K562 (cell line): ENCODE measurements at regions not wholly inside any gene's neighbourhood (a gene's known extent, or its start where the extent isn't known, plus 50 kb on each side); places are given as distances from the start of the nearest gene placed in this dataset.

ENCODE experiments used
- ASH1L ChIP-seq: fragments of 450-650 bp; IDR thresholded peaks from 2 replicates; pipeline ENCODE4 v1.6.1; 2018; ENCODE audit warnings: borderline replicate concordance, mild to moderate bottlenecking, low read depth; ENCODE audit not compliant: partially characterized antibody
- ATF1 ChIP-seq, 2 experiments: fragments of 450-650 bp in 1 of 2; IDR thresholded peaks; 2 replicates each; pipeline ENCODE4 v1.6.1; 2016; ENCODE audit warnings: missing compliant biosample characterization in 1 of 2, missing genetic modification characterization in 1 of 2
- E2F6 ChIP-seq, 2 experiments: IDR thresholded peaks; 2 replicates each; pipeline ENCODE4 v1.6.1; 2011; ENCODE audit warnings: borderline replicate concordance in 1 of 2, control low read depth in 1 of 2, low read depth in 1 of 2, low read length in 1 of 2, mild to moderate bottlenecking in 1 of 2, mixed read lengths in 1 of 2, moderate library complexity in 1 of 2; ENCODE audit not compliant: insufficient read depth in 1 of 2, insufficient read length in 1 of 2, poor library complexity in 1 of 2, severe bottlenecking in 1 of 2; ENCODE audit errors: extremely low read depth in 1 of 2
- HOMEZ ChIP-seq: fragments of 250-450 bp; sonication (Bioruptor Pico); IDR thresholded peaks from 2 replicates; pipeline ENCODE4 v1.4.0; 2020; ENCODE audit warnings: mild to moderate bottlenecking, moderate library complexity
- KAT2B ChIP-seq: IDR thresholded peaks from one replicate; pipeline ENCODE4 v1.6.1; 2012; ENCODE audit warnings: low read depth, mild to moderate bottlenecking, control low read depth, inconsistent platforms, low read length, moderate library complexity
- MAX ChIP-seq: sonication (generic); formaldehyde crosslinking; IDR thresholded peaks from 2 replicates; pipeline ENCODE4 v1.9.0; 2022; ENCODE audit warnings: mild to moderate bottlenecking, missing genetic modification reagents
- MEF2A ChIP-seq: IDR thresholded peaks from 2 replicates; pipeline ENCODE4 v1.6.1; 2011; ENCODE audit warnings: low read depth, mild to moderate bottlenecking, low read length, moderate library complexity; ENCODE audit not compliant: control insufficient read depth
- MITF ChIP-seq: IDR thresholded peaks from 2 replicates; pipeline ENCODE4 v1.6.1; 2014; ENCODE audit warnings: antibody characterized with exemption
- MNT ChIP-seq, 2 experiments: fragments of 450-650 bp; conservative IDR thresholded peaks; 2 replicates each; pipeline ENCODE4 v1.6.1; 2017; ENCODE audit warnings: mild to moderate bottlenecking in 2 of 2, moderate library complexity in 2 of 2
- NFYB ChIP-seq: IDR thresholded peaks from 2 replicates; pipeline ENCODE4 v1.6.1; 2011; ENCODE audit warnings: mild to moderate bottlenecking, moderate library complexity; ENCODE audit not compliant: insufficient read length; ENCODE audit errors: extremely low read depth
- PCBP1 ChIP-seq: fragments of 200-400 bp; formaldehyde crosslinking; IDR thresholded peaks from 2 replicates; pipeline ENCODE4 v1.6.1; 2018; ENCODE audit warnings: mild to moderate bottlenecking, low read depth, low read length; ENCODE audit not compliant: poor library complexity, severe bottlenecking
- POU5F1 ChIP-seq: fragments of 150-350 bp; IDR thresholded peaks from 2 replicates; pipeline ENCODE4 v1.6.1; 2014; ENCODE audit warnings: borderline replicate concordance, low read length, low read depth, mild to moderate bottlenecking; ENCODE audit not compliant: partially characterized antibody
- RBFOX2 ChIP-seq: fragments of 200-400 bp; formaldehyde crosslinking; IDR thresholded peaks from 2 replicates; pipeline ENCODE4 v1.6.1; 2017; ENCODE audit warnings: low read depth, mild to moderate bottlenecking, low read length, moderate library complexity
- TRIM25 ChIP-seq: fragments of 450-650 bp; IDR thresholded peaks from 2 replicates; pipeline ENCODE4 v1.7.0; 2016; ENCODE audit warnings: borderline replicate concordance
- ZBTB34 ChIP-seq: fragments of 250-450 bp; sonication (Bioruptor Pico); IDR thresholded peaks from 2 replicates; pipeline ENCODE4 v1.8.0; 2021; ENCODE audit warnings: mild to moderate bottlenecking, moderate library complexity
- ZFP36 ChIP-seq: fragments of 150-350 bp; IDR thresholded peaks from 2 replicates; pipeline ENCODE4 v1.6.1; 2018; ENCODE audit warnings: low read length, low read depth; ENCODE audit not compliant: partially characterized antibody

GRCh38 chr16:65769776-65770438, 596.6 kb upstream of the CDH5 start (continued):
- TF ChIP-seq MAX (CRISPR knock-in tag) (no peak), POU5F1 (no peak), MITF (no peak), NFYB (no peak), ZFP36 (peak; percentile 96), KAT2B (no peak), TRIM25 (no peak), ATF1 (CRISPR knock-in tag; IDR thresholded peaks at IDR 0.05) (no peak), ATF1 (tag; IDR thresholded peaks at IDR 0.05) (no peak), PCBP1 (no peak), MEF2A (no peak), E2F6 (IDR thresholded peaks at IDR 0.05; ENCODE audit: borderline replicate concordance in 1 of 2, extremely low read depth in 1 of 2, insufficient read depth in 1 of 2, insufficient read length in 1 of 2, low read depth in 1 of 2, low read length in 1 of 2, poor library complexity in 1 of 2, severe bottlenecking in 1 of 2) (no peak), HOMEZ (no peak), MNT (conservative IDR thresholded peaks at IDR 0.05) (no peak), ASH1L (no peak), RBFOX2 (no peak), ZBTB34 (CRISPR knock-in tag) (no peak)
